ENCODE measurements at regions not wholly inside any gene's neighbourhood (a gene's known extent, or its start where the extent isn't known, plus 50 kb on each side); places are given as distances from the start of the nearest gene placed in this dataset.
"Not testable (repeated sequence)": the region's sequence is repeated elsewhere in the genome, so short reads cannot be mapped to it uniquely, and the experiment has no call there.

- DNase-seq (ENCODE audit: low spot score): no peak
- Histone ChIP-seq H2BK5ac (ENCODE audit: low read length) (no peak overlapping the region), H3K36me3 (replicated peaks in 1 of 2; ENCODE audit: control insufficient read depth in 2 of 2, insufficient read depth in 2 of 2, low read length in 2 of 2) (no peaks in the 10 kb centered on the region), H3K18ac (ENCODE audit: low read length) (no peak overlapping the region), H3K4ac (ENCODE audit: low read length) (no peak overlapping the region), H3K14ac (ENCODE audit: low read length) (no peak overlapping the region), H4K91ac (ENCODE audit: low read depth, low read length, poor library complexity) (no peak overlapping the region), H2BK12ac (ENCODE audit: low read length) (no peak overlapping the region), H3K4me2 (ENCODE audit: insufficient read depth, low read length, poor library complexity, severe bottlenecking) (no peak overlapping the region), H3K9ac (ENCODE audit: low read depth, low read length, poor library complexity) (no peak overlapping the region), H3K79me1 (ENCODE audit: low read depth, low read length) (no peaks in the 10 kb centered on the region), H2AFZ (ENCODE audit: low read length) (no peak overlapping the region), H3K9me3 (replicated peaks in 1 of 2; ENCODE audit: control insufficient read depth in 2 of 2, insufficient read depth in 1 of 2, low read depth in 1 of 2, low read length in 2 of 2) (no peaks in the 10 kb centered on the region), H3K23ac (ENCODE audit: low read depth, low read length, poor library complexity) (no peak overlapping the region), H4K8ac (ENCODE audit: low read depth, low read length) (no peak overlapping the region), H3K27me3 (ENCODE audit: control insufficient read depth in 3 of 3, insufficient read depth in 3 of 3, low read depth in 1 of 3, low read length in 3 of 3) (peaks cover 0 to 10% (median 0%) of the 10 kb centered on the region in 3 experiments), H3K27ac (replicated peaks; ENCODE audit: low read length) (no peak overlapping the region), H2BK15ac (ENCODE audit: low read length) (no peak overlapping the region), H2BK120ac (ENCODE audit: low read depth, low read length) (no peak overlapping the region), H3K4me3 (ENCODE audit: low read length in 2 of 2) (no peak overlapping the region), H2AK5ac (ENCODE audit: low read depth, low read length) (no peak overlapping the region), H3K4me1 (ENCODE audit: control insufficient read depth in 2 of 2, insufficient read depth in 1 of 2, low read depth in 1 of 2, low read length in 2 of 2) (no peaks in the 10 kb centered on the region)
- no CpG with 5 or more reads among the region's 5 CpGs for WGBS, 2 donors (ENCODE audit: extremely low coverage in 2 of 2, insufficient read length in 2 of 2, insufficient replicate concordance in 1 of 2)
Observed at GRCh38 chr15:59896663-59897074, 107.4 kb upstream of the FOXB1 start.

- H4K91ac ChIP-seq (ENCODE audit: low read depth, low read length, poor library complexity): no peak overlapping the region
- no peak for DNase-seq (ENCODE audit: low spot score)
- WGBS, 2 donors (ENCODE audit: extremely low coverage in 2 of 2, insufficient read length in 2 of 2, insufficient replicate concordance in 1 of 2): no CpG with 5 or more reads among the region's 1 CpG
Observed at GRCh38 chr15:59894835-59895234, 109.3 kb upstream of the FOXB1 start.

GRCh38 chr15:59892985-59893384, 111.1 kb upstream of the FOXB1 start:
- DNase-seq (ENCODE audit: low spot score): peak; percentile 51

More at GRCh38 chr15:59894835-59895234, 109.3 kb upstream of the FOXB1 start:
- Histone ChIP-seq H3K9ac (ENCODE audit: low read depth, low read length, poor library complexity) (no peak overlapping the region), H2AFZ (ENCODE audit: low read length) (no peak overlapping the region), H3K4me1 (ENCODE audit: control insufficient read depth in 2 of 2, insufficient read depth in 1 of 2, low read depth in 1 of 2, low read length in 2 of 2) (no peaks in the 10 kb centered on the region), H3K4me3 (ENCODE audit: low read length in 2 of 2) (no peak overlapping the region), H2BK5ac (ENCODE audit: low read length) (no peak overlapping the region), H2BK120ac (ENCODE audit: low read depth, low read length) (no peak overlapping the region), H3K79me1 (ENCODE audit: low read depth, low read length) (no peaks in the 10 kb centered on the region), H3K4ac (ENCODE audit: low read length) (no peak overlapping the region), H3K18ac (ENCODE audit: low read length) (no peak overlapping the region), H4K8ac (ENCODE audit: low read depth, low read length) (no peak overlapping the region), H3K4me2 (ENCODE audit: insufficient read depth, low read length, poor library complexity, severe bottlenecking) (no peak overlapping the region), H3K14ac (ENCODE audit: low read length) (no peak overlapping the region), H2BK15ac (ENCODE audit: low read length) (no peak overlapping the region), H3K27ac (replicated peaks; ENCODE audit: low read length) (no peak overlapping the region), H3K27me3 (ENCODE audit: control insufficient read depth in 3 of 3, insufficient read depth in 3 of 3, low read depth in 1 of 3, low read length in 3 of 3) (peaks cover 0 to 8% (median 0%) of the 10 kb centered on the region in 3 experiments), H3K23ac (ENCODE audit: low read depth, low read length, poor library complexity) (no peak overlapping the region), H2BK12ac (ENCODE audit: low read length) (no peak overlapping the region), H3K36me3 (replicated peaks in 1 of 2; ENCODE audit: control insufficient read depth in 2 of 2, insufficient read depth in 2 of 2, low read length in 2 of 2) (no peaks in the 10 kb centered on the region), H2AK5ac (ENCODE audit: low read depth, low read length) (no peak overlapping the region), H3K9me3 (replicated peaks in 1 of 2; ENCODE audit: control insufficient read depth in 2 of 2, insufficient read depth in 1 of 2, low read depth in 1 of 2, low read length in 2 of 2) (no peaks in the 10 kb centered on the region)

GRCh38 chr15:59887870-59888269, 116.2 kb upstream of the FOXB1 start:
- not testable (repeated sequence) for H2AK5ac ChIP-seq (ENCODE audit: low read depth, low read length); H3K79me1 ChIP-seq (ENCODE audit: low read depth, low read length); H3K27me3 ChIP-seq (ENCODE audit: control insufficient read depth in 3 of 3, insufficient read depth in 3 of 3, low read depth in 1 of 3, low read length in 3 of 3); H3K9me3 ChIP-seq (replicated peaks in 1 of 2; ENCODE audit: control insufficient read depth in 2 of 2, insufficient read depth in 1 of 2, low read depth in 1 of 2, low read length in 2 of 2); H2BK15ac ChIP-seq (ENCODE audit: low read length); H2AFZ ChIP-seq (ENCODE audit: low read length); H3K9ac ChIP-seq (ENCODE audit: low read depth, low read length, poor library complexity); H3K36me3 ChIP-seq (replicated peaks in 1 of 2; ENCODE audit: control insufficient read depth in 2 of 2, insufficient read depth in 2 of 2, low read length in 2 of 2); H4K91ac ChIP-seq (ENCODE audit: low read depth, low read length, poor library complexity); H3K23ac ChIP-seq (ENCODE audit: low read depth, low read length, poor library complexity); H4K8ac ChIP-seq (ENCODE audit: low read depth, low read length); H3K27ac ChIP-seq (replicated peaks; ENCODE audit: low read length); DNase-seq (ENCODE audit: low spot score); H2BK12ac ChIP-seq (ENCODE audit: low read length); H2BK5ac ChIP-seq (ENCODE audit: low read length); H3K4me3 ChIP-seq (ENCODE audit: low read length in 2 of 2); H3K4me2 ChIP-seq (ENCODE audit: insufficient read depth, low read length, poor library complexity, severe bottlenecking); H3K4ac ChIP-seq (ENCODE audit: low read length); H2BK120ac ChIP-seq (ENCODE audit: low read depth, low read length); H3K14ac ChIP-seq (ENCODE audit: low read length); H3K18ac ChIP-seq (ENCODE audit: low read length)
- WGBS, 2 donors (ENCODE audit: extremely low coverage in 2 of 2, insufficient read length in 2 of 2, insufficient replicate concordance in 1 of 2): no CpG with 5 or more reads among the region's 1 CpG
- H3K4me1 ChIP-seq (ENCODE audit: control insufficient read depth in 2 of 2, insufficient read depth in 1 of 2, low read depth in 1 of 2, low read length in 2 of 2): peaks cover 7 to 14% of the 10 kb centered on the region in 2 donors

More at GRCh38 chr15:59892985-59893384, 111.1 kb upstream of the FOXB1 start:
- H2BK15ac ChIP-seq (ENCODE audit: low read length): no peak overlapping the region
- no peak overlapping the region for H4K8ac ChIP-seq (ENCODE audit: low read depth, low read length)
- H3K4me3 ChIP-seq (ENCODE audit: low read length in 2 of 2): no peak overlapping the region
- H3K9me3 ChIP-seq (replicated peaks in 1 of 2; ENCODE audit: control insufficient read depth in 2 of 2, insufficient read depth in 1 of 2, low read depth in 1 of 2, low read length in 2 of 2): no peaks in the 10 kb centered on the region
- no peak overlapping the region for H3K9ac ChIP-seq (ENCODE audit: low read depth, low read length, poor library complexity)
- H3K4ac ChIP-seq (ENCODE audit: low read length): no peak overlapping the region
- H3K27me3 ChIP-seq (ENCODE audit: control insufficient read depth in 3 of 3, insufficient read depth in 3 of 3, low read depth in 1 of 3, low read length in 3 of 3): peaks cover 0 to 2% (median 0%) of the 10 kb centered on the region in 3 experiments
- no peaks in the 10 kb centered on the region for H3K79me1 ChIP-seq (ENCODE audit: low read depth, low read length)
- no peak overlapping the region for H3K18ac ChIP-seq (ENCODE audit: low read length)
- no peak overlapping the region for H2AK5ac ChIP-seq (ENCODE audit: low read depth, low read length)
- no peak overlapping the region for H3K14ac ChIP-seq (ENCODE audit: low read length)
- H3K27ac ChIP-seq (replicated peaks; ENCODE audit: low read length): no peak overlapping the region
- H3K36me3 ChIP-seq (replicated peaks in 1 of 2; ENCODE audit: control insufficient read depth in 2 of 2, insufficient read depth in 2 of 2, low read length in 2 of 2): no peaks in the 10 kb centered on the region
- no peak overlapping the region for H3K23ac ChIP-seq (ENCODE audit: low read depth, low read length, poor library complexity)
- WGBS, 2 donors (ENCODE audit: extremely low coverage in 2 of 2, insufficient read length in 2 of 2, insufficient replicate concordance in 1 of 2): no CpG with 5 or more reads among the region's 1 CpG
- H2AFZ ChIP-seq (ENCODE audit: low read length): no peak overlapping the region
- H3K4me1 ChIP-seq (ENCODE audit: control insufficient read depth in 2 of 2, insufficient read depth in 1 of 2, low read depth in 1 of 2, low read length in 2 of 2): no peaks in the 10 kb centered on the region
- no peak overlapping the region for H2BK12ac ChIP-seq (ENCODE audit: low read length)
- H4K91ac ChIP-seq (ENCODE audit: low read depth, low read length, poor library complexity): no peak overlapping the region
- H2BK5ac ChIP-seq (ENCODE audit: low read length): no peak overlapping the region
- no peak overlapping the region for H3K4me2 ChIP-seq (ENCODE audit: insufficient read depth, low read length, poor library complexity, severe bottlenecking)
- H2BK120ac ChIP-seq (ENCODE audit: low read depth, low read length): no peak overlapping the region

Data from neuronal stem cell (in vitro differentiated cells).